PC-3 (cell line): ENCODE measurements at regions not wholly inside any gene's neighbourhood (a gene's known extent, or its start where the extent isn't known, plus 50 kb on each side); places are given as distances from the start of the nearest gene placed in this dataset.

ENCODE experiments used
- ATAC-seq: fragments of 200-7000 bp; cut with Tn5 transposase; 2 replicates; pipeline ENCODE4 v1.9.1; 2020; ENCODE audit warnings: mild to moderate bottlenecking, moderate library complexity
- BruUV-seq: library from RNA; stranded (reverse); fragments of 400-500 nt; replicated peaks from 2 replicates; lab custom pipeline; 2021; lab: Mats Ljungman, UMichigan
- CTCF ChIA-PET: fragments of 300-600 bp; sonication (Branson Sonifier 250); formaldehyde crosslinking; loops from one replicate; lab custom pipeline; 2022; ENCODE audit warnings: antibody characterized with exemption; lab: Charles Lee
- POLR2A ChIA-PET: fragments of 300-600 bp; sonication (Branson Sonifier 250); formaldehyde crosslinking; loops from one replicate; lab custom pipeline; 2022; ENCODE audit warnings: antibody characterized with exemption; ENCODE audit not compliant: unreplicated experiment; lab: Charles Lee
- DNase-seq: peaks from one replicate; pipeline ENCODE4 v3.0.0-alpha.2; 2015
- H2AFZ ChIP-seq: fragments of 300-600 bp; sonication (generic); 2 replicates; pipeline ENCODE4 v1.6.0; 2016; ENCODE audit warnings: antibody characterized with exemption, low read length
- H3F3A ChIP-seq: fragments of 300-600 bp; sonication (generic); one replicate; pipeline ENCODE4 v1.6.0; 2017; ENCODE audit warnings: antibody characterized with exemption, low read length, control low read depth, mild to moderate bottlenecking; ENCODE audit not compliant: unreplicated experiment
- H3K27ac ChIP-seq: fragments of 300-600 bp; sonication (generic); 2 replicates; pipeline ENCODE4 v1.5.1; 2016; ENCODE audit warnings: mild to moderate bottlenecking, low read length
- H3K27me3 ChIP-seq: fragments of 300-600 bp; sonication (generic); 2 replicates; pipeline ENCODE4 v1.6.1; 2016; ENCODE audit warnings: low read length, mixed read lengths
- H3K36me3 ChIP-seq: fragments of 300-600 bp; sonication (generic); 2 replicates; pipeline ENCODE4 v1.6.1; 2016; ENCODE audit warnings: low read depth, mixed run types, low read length, mixed read lengths
- H3K4me1 ChIP-seq: fragments of 300-600 bp; sonication (generic); 2 replicates; pipeline ENCODE4 v1.5.1; 2016; ENCODE audit warnings: low read length; ENCODE audit not compliant: insufficient read depth
- H3K4me2 ChIP-seq: fragments of 300-600 bp; sonication (generic); 2 replicates; pipeline ENCODE4 v1.6.0; 2016; ENCODE audit warnings: low read length
- H3K4me3 ChIP-seq: fragments of 300-600 bp; sonication (generic); 2 replicates; pipeline ENCODE4 v1.5.1; 2016; ENCODE audit warnings: mild to moderate bottlenecking, low read length, mixed read lengths
- H3K79me2 ChIP-seq: fragments of 300-600 bp; sonication (generic); 2 replicates; pipeline ENCODE4 v1.6.1; 2017; ENCODE audit warnings: low read length, mixed read lengths
- H3K9ac ChIP-seq: fragments of 300-600 bp; sonication (generic); 2 replicates; pipeline ENCODE4 v1.6.0; 2016; ENCODE audit warnings: mild to moderate bottlenecking, low read length
- H3K9me2 ChIP-seq: fragments of 300-600 bp; sonication (generic); replicated peaks from 2 replicates; pipeline ENCODE4 v1.6.1; 2016; ENCODE audit warnings: mixed run types, low read length, mixed read lengths
- H3K9me3 ChIP-seq: fragments of 300-600 bp; sonication (generic); 2 replicates; pipeline ENCODE4 v1.6.1; 2016; ENCODE audit warnings: low read length, mixed read lengths
- H4K20me1 ChIP-seq: fragments of 300-600 bp; sonication (generic); 2 replicates; pipeline ENCODE4 v1.6.1; 2016; ENCODE audit warnings: low read length, mixed read lengths
- EZH2 ChIP-seq: fragments of 300-600 bp; sonication (generic); IDR thresholded peaks from one replicate; pipeline ENCODE4 v1.6.1; 2017; ENCODE audit warnings: antibody characterized with exemption, mild to moderate bottlenecking, low read length; ENCODE audit not compliant: unreplicated experiment
- EZH2phosphoT487 ChIP-seq: fragments of 300-600 bp; sonication (generic); IDR thresholded peaks from 2 replicates; pipeline ENCODE4 v1.6.1; 2018; ENCODE audit warnings: mild to moderate bottlenecking, antibody characterized with exemption, low read length, borderline replicate concordance
- intact Hi-C: fragments of 100-400 bp; cut with micrococcal nuclease; formaldehyde crosslinking; loops from 2 replicates; pipeline ENCODE4 v1.9.0; 2023
- TF ChIP-seq, protein P1 (sequence below): fragments of 300-600 bp; sonication (generic); conservative IDR thresholded peaks from 2 replicates; pipeline ENCODE4 v1.5.1; 2017; ENCODE audit warnings: antibody characterized with exemption, low read depth, mild to moderate bottlenecking, low read length

DNA sequence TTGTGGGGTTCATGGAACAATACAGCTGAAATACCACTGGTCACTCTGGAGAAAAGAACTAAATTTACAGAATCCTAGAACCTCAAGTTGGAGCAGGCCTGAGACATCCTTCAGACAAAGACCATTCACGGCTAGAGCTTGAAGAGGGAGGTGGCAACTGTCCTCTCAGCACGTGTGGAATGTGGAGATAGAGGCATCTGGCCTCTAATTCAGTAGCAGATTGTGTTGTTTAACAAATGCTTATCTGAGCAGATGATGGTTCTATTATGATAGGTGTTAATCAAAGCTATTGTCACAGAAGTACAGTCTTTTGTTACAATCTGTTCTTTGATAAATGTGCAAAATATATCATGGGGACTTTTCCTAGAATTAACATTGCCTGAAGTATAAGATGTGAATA lies 121.7 kb upstream of the KCNIP4 start:
- ChIA-PET CTCF (no interaction called here), POLR2A (no interaction called here)
- Histone ChIP-seq H3K36me3 (no peaks in the 10 kb centered on the region), H3K4me2 (no peak overlapping the region), H3F3A (no peaks in the 10 kb centered on the region), H3K4me1 (no peaks in the 10 kb centered on the region), H2AFZ (no peak overlapping the region), H3K27me3 (no peaks in the 10 kb centered on the region), H3K4me3 (no peak overlapping the region), H3K9ac (no peak overlapping the region), H4K20me1 (no peaks in the 10 kb centered on the region), H3K27ac (no peak overlapping the region), H3K79me2 (no peaks in the 10 kb centered on the region), H3K9me3 (no peaks in the 10 kb centered on the region), H3K9me2 (no peaks in the 10 kb centered on the region)
- DNase-seq: no peak
- TF ChIP-seq, protein P1, sequence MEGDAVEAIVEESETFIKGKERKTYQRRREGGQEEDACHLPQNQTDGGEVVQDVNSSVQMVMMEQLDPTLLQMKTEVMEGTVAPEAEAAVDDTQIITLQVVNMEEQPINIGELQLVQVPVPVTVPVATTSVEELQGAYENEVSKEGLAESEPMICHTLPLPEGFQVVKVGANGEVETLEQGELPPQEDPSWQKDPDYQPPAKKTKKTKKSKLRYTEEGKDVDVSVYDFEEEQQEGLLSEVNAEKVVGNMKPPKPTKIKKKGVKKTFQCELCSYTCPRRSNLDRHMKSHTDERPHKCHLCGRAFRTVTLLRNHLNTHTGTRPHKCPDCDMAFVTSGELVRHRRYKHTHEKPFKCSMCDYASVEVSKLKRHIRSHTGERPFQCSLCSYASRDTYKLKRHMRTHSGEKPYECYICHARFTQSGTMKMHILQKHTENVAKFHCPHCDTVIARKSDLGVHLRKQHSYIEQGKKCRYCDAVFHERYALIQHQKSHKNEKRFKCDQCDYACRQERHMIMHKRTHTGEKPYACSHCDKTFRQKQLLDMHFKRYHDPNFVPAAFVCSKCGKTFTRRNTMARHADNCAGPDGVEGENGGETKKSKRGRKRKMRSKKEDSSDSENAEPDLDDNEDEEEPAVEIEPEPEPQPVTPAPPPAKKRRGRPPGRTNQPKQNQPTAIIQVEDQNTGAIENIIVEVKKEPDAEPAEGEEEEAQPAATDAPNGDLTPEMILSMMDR: no peak
- TF ChIP-seq EZH2phosphoT487 (no peak), EZH2 (no peak)
- BruUV-seq: no TSS peak
- intact Hi-C loops: no loop called here
- no peak for ATAC-seq

DNA sequence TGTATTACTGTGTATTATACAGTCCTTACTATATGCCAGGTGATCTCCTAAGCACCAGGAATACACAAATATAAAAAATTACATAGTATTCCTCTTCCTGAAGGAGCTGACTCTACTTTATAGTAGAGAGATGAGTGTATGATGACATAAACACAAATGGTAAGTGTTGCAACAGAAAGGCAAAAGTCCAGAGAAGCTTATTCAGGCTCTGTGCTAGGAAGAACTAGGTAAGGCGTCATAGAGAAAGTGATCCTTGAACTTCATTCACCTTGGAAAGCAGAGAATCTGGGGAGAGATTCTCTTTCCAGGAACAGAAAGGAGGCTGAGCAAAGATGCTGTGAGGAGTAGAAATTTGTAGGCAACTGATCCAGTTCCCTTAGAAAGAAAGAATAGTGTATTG lies 115.0 kb upstream of the KCNIP4 start:
- Histone ChIP-seq H4K20me1 (no peaks in the 10 kb centered on the region), H3K4me2 (no peak overlapping the region), H3K4me1 (0 out of 2 replicates have a peak, but pooled peaks cover 5% of the 10 kb centered on the region), H3K9me2 (no peaks in the 10 kb centered on the region), H2AFZ (no peak overlapping the region), H3K4me3 (no peak overlapping the region), H3K9me3 (no peaks in the 10 kb centered on the region), H3K27ac (no peak overlapping the region), H3K27me3 (no peaks in the 10 kb centered on the region), H3K79me2 (no peaks in the 10 kb centered on the region), H3F3A (no peaks in the 10 kb centered on the region), H3K36me3 (no peaks in the 10 kb centered on the region), H3K9ac (no peak overlapping the region)
- DNase-seq (no peak), ATAC-seq (no peak)
- BruUV-seq: no TSS peak
- ChIA-PET CTCF (no interaction called here), POLR2A (interaction anchor here (0.6 kb wide), 1 partner anchor 26 kb away, joined by 3 read pairs; no protein-coding TSS in a partner anchor)
- intact Hi-C loops: no loop called here
- TF ChIP-seq, protein P1: no peak
- TF ChIP-seq EZH2phosphoT487: no peak
- no peak for TF ChIP-seq EZH2

DNA sequence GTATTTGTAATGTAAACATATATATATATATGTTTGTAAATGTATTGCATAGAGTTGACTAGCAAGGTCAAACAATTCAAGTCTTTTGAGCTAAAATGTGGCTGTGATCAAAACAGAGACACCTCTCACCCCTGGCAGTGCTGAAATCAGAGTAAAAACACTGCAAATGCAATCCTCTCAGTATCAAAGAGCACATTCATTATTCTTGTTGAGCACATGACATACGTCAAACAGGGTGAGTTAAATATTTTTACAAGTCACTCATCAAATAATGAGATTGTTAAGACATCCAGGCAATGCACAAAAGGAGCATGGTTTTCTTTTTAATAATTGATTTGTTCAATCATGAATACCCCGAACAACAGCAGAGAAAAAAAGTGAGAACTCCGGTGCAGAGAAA lies 114.1 kb upstream of the KCNIP4 start:
- Histone ChIP-seq H3K27me3 (no peaks in the 10 kb centered on the region), H3K4me1 (0 out of 2 replicates have a peak, but pooled peaks cover 5% of the 10 kb centered on the region), H3K4me3 (no peak overlapping the region), H3K79me2 (no peaks in the 10 kb centered on the region), H3F3A (no peaks in the 10 kb centered on the region), H3K9ac (no peak overlapping the region), H3K27ac (no peak overlapping the region), H3K9me3 (no peaks in the 10 kb centered on the region), H4K20me1 (no peaks in the 10 kb centered on the region), H3K36me3 (no peaks in the 10 kb centered on the region), H2AFZ (no peak overlapping the region), H3K4me2 (no peak overlapping the region), H3K9me2 (no peaks in the 10 kb centered on the region)
- DNase-seq: no peak
- CTCF ChIA-PET: no interaction called here
- BruUV-seq: no TSS peak
- no peak for TF ChIP-seq EZH2phosphoT487
- no peak for TF ChIP-seq EZH2
- TF ChIP-seq, protein P1: no peak
- no peak for ATAC-seq
- intact Hi-C loops: no loop called here
- POLR2A ChIA-PET: no interaction called here
